Breast epithelium (tissue), 4 donors: ENCODE measurements at regions not wholly inside any gene's neighbourhood (a gene's known extent, or its start where the extent isn't known, plus 50 kb on each side); places are given as distances from the start of the nearest gene placed in this dataset.

Experiments used
- DNase-seq, 2 donors: peaks; one replicate each; pipeline ENCODE4 v3.0.0-alpha.2; 2019; ENCODE audit warnings: low spot score in 2 of 2
- H3K27ac ChIP-seq, 2 donors: fragments of 200-600 bp; sonication (generic) in 1 of 2; one replicate each; pipeline ENCODE4 v1.5.1; 2016 to 2019; ENCODE audit warnings: mild to moderate bottlenecking in 1 of 2
- H3K27me3 ChIP-seq, 2 donors: fragments of 200-600 bp; sonication (generic) in 1 of 2; one replicate each; pipeline versions ENCODE4 v1.5.1 to v1.6.0; 2017 to 2019; ENCODE audit warnings: control low read depth in 1 of 2, mild to moderate bottlenecking in 1 of 2
- H3K36me3 ChIP-seq: fragments of 200-600 bp; one replicate; pipeline ENCODE4 v1.5.1; 2019
- H3K4me1 ChIP-seq, 2 donors: fragments of 200-600 bp; sonication (generic); one replicate each; pipeline ENCODE4 v1.5.1; 2016 to 2019; ENCODE audit warnings: control low read depth in 1 of 2
- H3K4me3 ChIP-seq, 3 donors: fragments of 200-600 bp; sonication (generic); 1 replicate in 2 of 3; 2 replicates in 1 of 3; pipeline ENCODE4 v1.5.1; 2016 to 2019; ENCODE audit warnings: mild to moderate bottlenecking in 3 of 3, moderate library complexity in 2 of 3
- H3K9me3 ChIP-seq, 2 donors: fragments of 200-600 bp; sonication (generic) in 1 of 2; one replicate each; pipeline ENCODE4 v1.5.1; 2016 to 2019; ENCODE audit warnings: control low read depth in 1 of 2
- POLR2A ChIP-seq: fragments of 450-650 bp; IDR thresholded peaks from one replicate; pipeline ENCODE4 v1.6.1; 2016; ENCODE audit warnings: antibody characterized with exemption, mild to moderate bottlenecking, moderate library complexity
- POLR2AphosphoS5 ChIP-seq, 3 donors: sonication (generic); formaldehyde crosslinking; IDR thresholded peaks; one replicate each; pipeline ENCODE4 v1.6.1; 2017; ENCODE audit warnings: antibody characterized with exemption in 3 of 3
- intact Hi-C: fragments of 100-400 bp; cut with DNase I; formaldehyde crosslinking; loops from one replicate; pipeline ENCODE4 v1.15.1; 2023; ENCODE audit warnings: low total_unique reads
- TF ChIP-seq, protein P1 (sequence below), 3 donors: fragments of 450-650 bp; IDR thresholded peaks; one replicate each; pipeline ENCODE4 v1.5.1; 2016 to 2017; ENCODE audit warnings: antibody characterized with exemption in 3 of 3, mild to moderate bottlenecking in 3 of 3, moderate library complexity in 3 of 3

DNA sequence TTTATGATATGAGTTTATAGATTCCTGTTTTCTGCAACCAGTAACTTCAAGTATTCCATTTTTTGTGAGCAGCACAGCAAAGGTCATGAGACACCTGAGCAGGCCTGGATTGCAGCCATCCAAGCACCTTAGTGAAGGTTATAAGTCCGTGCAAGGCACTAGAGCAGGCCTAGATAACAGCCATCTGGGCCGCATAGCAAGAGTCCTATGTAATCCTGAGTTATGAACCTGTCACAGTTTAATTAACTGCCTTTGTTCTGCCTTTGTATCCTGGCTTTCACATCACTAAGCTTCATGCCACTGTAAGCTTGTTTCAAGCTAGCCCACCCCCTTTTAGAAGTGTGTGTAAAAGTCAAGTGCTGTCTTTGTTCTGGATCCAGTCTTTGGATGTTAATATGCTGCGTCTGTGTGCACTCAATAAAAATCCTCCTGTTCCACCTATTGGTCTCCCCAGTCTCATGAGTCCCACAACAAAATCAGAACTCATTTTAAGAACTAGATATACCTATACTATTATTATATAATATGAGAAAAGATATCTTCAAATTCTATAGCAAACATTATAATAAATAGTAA is 556.2 kb upstream of the CHRM3 start:
- no peaks in the 10 kb centered on the region for H3K36me3 ChIP-seq
- DNase-seq: no peak

DNA sequence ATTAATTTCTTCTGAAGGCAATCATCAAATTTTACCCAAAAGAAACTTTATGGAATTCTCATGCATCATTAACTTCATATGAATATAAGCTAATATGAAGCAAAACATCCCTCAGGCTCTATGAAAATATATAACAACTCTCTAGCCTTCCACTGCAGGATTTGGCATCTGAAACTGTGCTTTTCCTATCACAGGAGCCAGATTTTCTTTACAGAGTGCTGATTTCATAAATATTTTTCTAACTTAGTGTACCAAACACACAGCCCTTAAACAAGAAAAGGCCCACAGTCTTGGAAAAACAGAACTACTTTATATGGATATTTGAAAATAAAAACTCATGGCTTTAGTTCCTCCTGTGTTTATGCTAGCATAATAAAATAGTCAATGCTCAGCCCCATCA is 559.5 kb upstream of the CHRM3 start:
- no peak overlapping the region for H3K4me3 ChIP-seq
- intact Hi-C loops: no loop called here
- no peak for DNase-seq
- no peak for TF ChIP-seq POLR2A
- TF ChIP-seq, protein P1, sequence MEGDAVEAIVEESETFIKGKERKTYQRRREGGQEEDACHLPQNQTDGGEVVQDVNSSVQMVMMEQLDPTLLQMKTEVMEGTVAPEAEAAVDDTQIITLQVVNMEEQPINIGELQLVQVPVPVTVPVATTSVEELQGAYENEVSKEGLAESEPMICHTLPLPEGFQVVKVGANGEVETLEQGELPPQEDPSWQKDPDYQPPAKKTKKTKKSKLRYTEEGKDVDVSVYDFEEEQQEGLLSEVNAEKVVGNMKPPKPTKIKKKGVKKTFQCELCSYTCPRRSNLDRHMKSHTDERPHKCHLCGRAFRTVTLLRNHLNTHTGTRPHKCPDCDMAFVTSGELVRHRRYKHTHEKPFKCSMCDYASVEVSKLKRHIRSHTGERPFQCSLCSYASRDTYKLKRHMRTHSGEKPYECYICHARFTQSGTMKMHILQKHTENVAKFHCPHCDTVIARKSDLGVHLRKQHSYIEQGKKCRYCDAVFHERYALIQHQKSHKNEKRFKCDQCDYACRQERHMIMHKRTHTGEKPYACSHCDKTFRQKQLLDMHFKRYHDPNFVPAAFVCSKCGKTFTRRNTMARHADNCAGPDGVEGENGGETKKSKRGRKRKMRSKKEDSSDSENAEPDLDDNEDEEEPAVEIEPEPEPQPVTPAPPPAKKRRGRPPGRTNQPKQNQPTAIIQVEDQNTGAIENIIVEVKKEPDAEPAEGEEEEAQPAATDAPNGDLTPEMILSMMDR (IDR thresholded peaks at IDR 0.05): no peak
- no peak for TF ChIP-seq POLR2AphosphoS5 (IDR thresholded peaks at IDR 0.05)
- peaks cover 7 to 28% of the 10 kb centered on the region in 2 donors for H3K9me3 ChIP-seq
- H3K4me1 ChIP-seq: no peaks in the 10 kb centered on the region
- no peaks in the 10 kb centered on the region for H3K36me3 ChIP-seq
- H3K27me3 ChIP-seq: no peaks in the 10 kb centered on the region
- no peak overlapping the region for H3K27ac ChIP-seq

More for the DNA sequence above, 556.2 kb upstream of the CHRM3 start:
- no peaks in the 10 kb centered on the region for H3K4me1 ChIP-seq
- no peaks in the 10 kb centered on the region for H3K27me3 ChIP-seq
- no peak overlapping the region for H3K4me3 ChIP-seq
- intact Hi-C loops: no loop called here
- TF ChIP-seq, protein P1 (IDR thresholded peaks at IDR 0.05): no peak
- no peak for TF ChIP-seq POLR2A
- H3K27ac ChIP-seq: no peak overlapping the region
- H3K9me3 ChIP-seq: peaks cover 10 to 30% of the 10 kb centered on the region in 2 donors

DNA sequence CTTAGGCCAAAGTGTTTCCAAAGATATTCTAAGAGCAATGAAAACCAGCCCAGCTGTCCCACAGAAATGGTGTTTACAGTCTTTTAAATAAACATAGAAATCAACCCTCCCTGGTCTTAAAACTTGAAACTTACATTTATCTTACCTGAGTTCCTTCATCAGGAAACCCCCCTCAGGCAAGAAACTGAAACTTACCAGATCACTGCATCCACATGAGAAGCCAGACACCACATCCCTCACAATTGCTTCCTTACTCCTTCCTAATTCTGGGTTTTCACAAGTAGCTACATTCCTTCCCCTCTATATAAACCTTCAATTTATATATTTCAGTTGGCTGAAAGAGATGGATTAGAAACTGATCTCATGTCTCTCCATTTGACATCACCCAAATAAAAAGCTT is 563.0 kb upstream of the CHRM3 start:
- no peak for DNase-seq
- H3K4me1 ChIP-seq: no peaks in the 10 kb centered on the region
- H3K36me3 ChIP-seq: no peaks in the 10 kb centered on the region
- no peak overlapping the region for H3K4me3 ChIP-seq
- no peak overlapping the region for H3K27ac ChIP-seq
- H3K27me3 ChIP-seq: no peaks in the 10 kb centered on the region
- no peak for TF ChIP-seq POLR2A
- no peak for TF ChIP-seq POLR2AphosphoS5 (IDR thresholded peaks at IDR 0.05)
- TF ChIP-seq, protein P1 (IDR thresholded peaks at IDR 0.05): no peak
- peaks cover 0 to 3% of the 10 kb centered on the region in 2 donors for H3K9me3 ChIP-seq
- intact Hi-C loops: no loop called here

DNA sequence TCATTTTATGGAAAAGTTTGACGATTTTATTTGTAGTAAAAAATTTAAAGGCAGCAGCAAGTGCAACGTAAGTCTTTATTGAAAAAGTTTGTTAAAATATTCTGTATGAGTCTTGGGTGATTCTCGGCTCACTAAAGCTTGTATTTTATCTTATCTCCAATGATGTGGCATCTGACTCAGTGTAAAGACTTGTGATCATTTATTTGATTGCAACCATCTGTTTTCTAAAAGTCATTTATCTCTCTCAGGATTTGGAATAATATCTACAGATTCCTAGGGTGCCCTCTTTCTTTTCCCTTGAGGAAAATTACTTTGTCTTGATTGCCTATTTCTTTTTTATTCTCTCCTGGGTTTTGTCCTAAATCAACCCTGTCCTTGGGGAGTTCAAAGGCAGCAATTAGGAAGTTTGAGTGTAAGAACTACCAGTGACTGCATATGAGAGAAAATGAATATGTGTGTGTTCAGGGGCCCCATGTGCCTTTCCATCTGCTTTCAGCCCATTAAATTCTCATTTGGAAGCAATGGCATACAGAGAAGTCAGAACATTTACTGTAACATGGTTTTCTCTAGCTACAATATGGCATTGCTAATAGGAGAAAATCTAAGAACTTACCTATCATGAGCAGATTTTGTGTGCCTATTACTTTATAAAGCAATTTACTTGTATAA is 575.0 kb upstream of the CHRM3 start:
- TF ChIP-seq POLR2AphosphoS5 (IDR thresholded peaks at IDR 0.05): no peak
- TF ChIP-seq, protein P1 (IDR thresholded peaks at IDR 0.05): no peak
- TF ChIP-seq POLR2A: no peak
- Histone ChIP-seq H3K9me3 (no peaks in the 10 kb centered on the region), H3K27ac (no peak overlapping the region), H3K4me1 (no peaks in the 10 kb centered on the region), H3K36me3 (no peaks in the 10 kb centered on the region), H3K27me3 (no peaks in the 10 kb centered on the region), H3K4me3 (no peak overlapping the region)
- no peak for DNase-seq
- intact Hi-C loops: no loop called here

DNA sequence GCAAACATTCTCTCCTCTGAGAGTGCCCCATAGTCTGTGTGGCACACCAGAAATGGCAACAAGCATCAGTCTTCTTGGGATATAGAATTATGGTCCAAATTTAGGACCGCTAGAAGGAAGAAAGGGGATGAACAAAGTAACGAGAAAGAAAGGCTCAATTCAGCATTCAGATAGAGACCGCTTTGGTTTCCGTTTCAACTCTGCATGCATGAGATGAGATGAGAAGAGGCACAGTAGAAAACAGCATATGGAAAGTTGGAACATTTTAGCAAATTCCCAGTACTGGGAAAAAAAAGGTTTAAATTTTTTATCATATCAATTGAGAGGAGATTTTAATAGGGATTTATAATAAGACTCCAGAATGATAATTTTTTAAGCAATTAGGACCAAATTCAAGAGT is 595.5 kb upstream of the CHRM3 start:
- H3K4me1 ChIP-seq: no peaks in the 10 kb centered on the region
- no peak overlapping the region for H3K4me3 ChIP-seq
- H3K9me3 ChIP-seq: no peaks in the 10 kb centered on the region
- DNase-seq: no peak
- no peaks in the 10 kb centered on the region for H3K36me3 ChIP-seq
- TF ChIP-seq, protein P1 (IDR thresholded peaks at IDR 0.05): no peak
- TF ChIP-seq POLR2A (no peak), POLR2AphosphoS5 (IDR thresholded peaks at IDR 0.05) (no peak)
- intact Hi-C loops: no loop called here
- no peaks in the 10 kb centered on the region for H3K27me3 ChIP-seq
- no peak overlapping the region for H3K27ac ChIP-seq
